HG03460 (cell line): ENCODE measurements at regions not wholly inside any gene's neighbourhood (a gene's known extent, or its start where the extent isn't known, plus 50 kb on each side); places are given as distances from the start of the nearest gene placed in this dataset.

Experiments
- ATAC-seq: cut with Tn5 transposase; IDR thresholded peaks from one replicate; pipeline ENCODE4 v1.9.1; 2021; ENCODE audit not compliant: unreplicated experiment

GRCh38 chr13:110826861-110827672 is 87.8 kb downstream of the ANKRD10 start:
- no peak for ATAC-seq
